ENCODE measurements at regions not wholly inside any gene's neighbourhood (a gene's known extent, or its start where the extent isn't known, plus 50 kb on each side); places are given as distances from the start of the nearest gene placed in this dataset.

DNA sequence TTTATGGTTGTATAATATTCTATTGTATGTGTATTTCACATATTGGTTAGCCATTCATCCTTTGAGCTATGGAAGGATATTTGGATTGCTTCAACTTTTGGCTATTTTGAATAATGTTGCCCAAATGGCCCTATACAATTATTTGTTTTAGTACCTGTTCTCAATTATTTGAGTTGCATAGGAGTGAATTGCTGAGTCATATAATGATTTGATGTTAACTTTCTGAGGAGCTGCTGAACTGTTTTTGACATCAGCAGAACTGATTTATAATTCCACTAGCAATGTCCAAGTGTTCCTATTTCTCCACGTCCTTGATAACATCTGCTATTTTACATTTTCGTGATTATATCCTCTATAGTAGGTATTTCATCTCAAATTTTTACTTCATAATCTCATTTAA is 839.9 kb downstream of the KCNT2 start:
- Histone ChIP-seq H3K27me3 (ENCODE audit: control insufficient read depth, insufficient read depth, low read length) (no peaks in the 10 kb centered on the region), H3K4me3 (ENCODE audit: low read depth, low read length) (no peak overlapping the region), H3K4me1 (ENCODE audit: control insufficient read depth, insufficient read depth, low read length) (no peaks in the 10 kb centered on the region), H3K9me3 (ENCODE audit: control insufficient read depth, insufficient read depth, low read length) (no peaks in the 10 kb centered on the region), H3K36me3 (ENCODE audit: control insufficient read depth, insufficient read depth, low read length) (no peaks in the 10 kb centered on the region), H3K9ac (ENCODE audit: low read depth, low read length) (no peak overlapping the region)

DNA sequence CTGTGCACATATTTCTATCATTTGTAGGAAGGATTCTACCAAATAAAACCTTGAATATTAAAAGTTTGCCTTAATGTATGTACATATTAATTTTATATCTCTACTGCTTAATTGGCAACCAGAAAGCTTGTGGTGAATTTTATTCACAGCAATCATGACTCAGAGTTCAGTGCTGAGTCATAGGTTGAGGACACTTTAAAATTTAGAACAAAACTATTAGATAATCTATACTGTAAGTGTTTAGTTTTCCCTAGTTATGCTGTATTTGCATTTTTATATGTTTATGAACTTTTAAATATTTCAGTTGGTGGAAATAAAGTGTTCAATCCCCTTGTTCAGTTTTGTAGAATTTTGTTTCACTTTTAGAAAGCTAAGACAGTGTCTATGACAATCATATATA is 841.5 kb downstream of the KCNT2 start:
- no peaks in the 10 kb centered on the region for H3K36me3 ChIP-seq (ENCODE audit: control insufficient read depth, insufficient read depth, low read length)

DNA sequence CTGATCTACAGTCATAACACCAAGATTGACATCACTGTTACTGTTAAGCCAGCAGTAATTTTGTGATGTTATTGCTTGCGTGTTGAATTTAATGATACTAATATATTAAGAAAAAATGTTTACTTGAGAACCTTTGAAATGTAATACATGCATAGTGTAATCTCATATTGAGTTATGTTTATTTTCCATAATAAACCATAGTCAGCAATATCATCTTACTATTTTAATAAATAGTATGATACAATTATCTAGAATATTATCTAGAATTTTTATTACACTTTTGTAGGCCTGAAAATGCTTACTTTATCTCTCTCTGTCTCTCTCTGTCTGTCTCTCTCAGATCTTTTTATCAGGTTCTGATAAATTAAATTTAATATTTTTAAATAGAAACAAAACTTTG is 843.1 kb downstream of the KCNT2 start:
- no peak overlapping the region for H3K9ac ChIP-seq (ENCODE audit: low read depth, low read length)
- H3K36me3 ChIP-seq (ENCODE audit: control insufficient read depth, insufficient read depth, low read length), result no peaks in the 10 kb centered on the region

More for the DNA sequence above, 841.5 kb downstream of the KCNT2 start:
- H3K9ac ChIP-seq (ENCODE audit: low read depth, low read length), result no peak overlapping the region
- H3K27me3 ChIP-seq (ENCODE audit: control insufficient read depth, insufficient read depth, low read length), result no peaks in the 10 kb centered on the region
- H3K4me1 ChIP-seq (ENCODE audit: control insufficient read depth, insufficient read depth, low read length), result no peaks in the 10 kb centered on the region
- H3K4me3 ChIP-seq (ENCODE audit: low read depth, low read length), result no peak overlapping the region
- no peaks in the 10 kb centered on the region for H3K9me3 ChIP-seq (ENCODE audit: control insufficient read depth, insufficient read depth, low read length)

DNA sequence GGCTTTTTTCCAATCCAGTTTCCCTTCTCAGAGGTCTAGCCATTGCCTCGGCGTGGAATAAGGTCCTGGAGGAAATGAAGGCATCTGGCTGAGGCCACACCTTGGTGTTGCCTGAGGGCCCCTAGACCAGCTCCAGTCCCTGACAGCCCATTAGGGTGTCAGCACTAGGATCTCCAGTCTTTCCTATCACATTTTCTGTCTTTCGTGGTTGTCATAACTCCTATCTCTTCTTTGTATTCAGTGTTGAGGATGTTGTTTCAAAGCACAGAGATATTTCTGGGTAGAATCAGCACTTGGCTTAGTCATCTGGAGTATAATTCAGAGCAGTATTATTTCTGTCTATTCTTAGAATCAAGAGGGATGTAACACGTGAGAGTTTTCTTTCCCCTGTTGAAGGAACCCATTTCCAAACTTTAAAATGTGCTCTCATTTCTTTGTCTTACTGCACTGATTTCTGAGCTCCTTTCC is 844.3 kb downstream of the KCNT2 start:
- no peak overlapping the region for H3K4me3 ChIP-seq (ENCODE audit: low read depth, low read length)
- H3K9me3 ChIP-seq (ENCODE audit: control insufficient read depth, insufficient read depth, low read length), result no peaks in the 10 kb centered on the region
- H3K4me1 ChIP-seq (ENCODE audit: control insufficient read depth, insufficient read depth, low read length), result no peaks in the 10 kb centered on the region
- no peaks in the 10 kb centered on the region for H3K27me3 ChIP-seq (ENCODE audit: control insufficient read depth, insufficient read depth, low read length)
- H3K9ac ChIP-seq (ENCODE audit: low read depth, low read length), result no peak overlapping the region
- no peaks in the 10 kb centered on the region for H3K36me3 ChIP-seq (ENCODE audit: control insufficient read depth, insufficient read depth, low read length)

More for the DNA sequence above, 843.1 kb downstream of the KCNT2 start:
- H3K9me3 ChIP-seq (ENCODE audit: control insufficient read depth, insufficient read depth, low read length), result no peaks in the 10 kb centered on the region
- H3K27me3 ChIP-seq (ENCODE audit: control insufficient read depth, insufficient read depth, low read length), result no peaks in the 10 kb centered on the region
- no peaks in the 10 kb centered on the region for H3K4me1 ChIP-seq (ENCODE audit: control insufficient read depth, insufficient read depth, low read length)
- H3K4me3 ChIP-seq (ENCODE audit: low read depth, low read length), result no peak overlapping the region

- Histone ChIP-seq H3K4me3 (ENCODE audit: low read depth, low read length) (no peak overlapping the region), H3K36me3 (ENCODE audit: control insufficient read depth, insufficient read depth, low read length) (no peaks in the 10 kb centered on the region), H3K4me1 (ENCODE audit: control insufficient read depth, insufficient read depth, low read length) (no peaks in the 10 kb centered on the region), H3K27me3 (ENCODE audit: control insufficient read depth, insufficient read depth, low read length) (no peaks in the 10 kb centered on the region), H3K9ac (ENCODE audit: low read depth, low read length) (no peak overlapping the region), H3K9me3 (ENCODE audit: control insufficient read depth, insufficient read depth, low read length) (no peaks in the 10 kb centered on the region)
Measured at GRCh38 chr1:195763146-195763906, 844.9 kb downstream of the KCNT2 start.

DNA sequence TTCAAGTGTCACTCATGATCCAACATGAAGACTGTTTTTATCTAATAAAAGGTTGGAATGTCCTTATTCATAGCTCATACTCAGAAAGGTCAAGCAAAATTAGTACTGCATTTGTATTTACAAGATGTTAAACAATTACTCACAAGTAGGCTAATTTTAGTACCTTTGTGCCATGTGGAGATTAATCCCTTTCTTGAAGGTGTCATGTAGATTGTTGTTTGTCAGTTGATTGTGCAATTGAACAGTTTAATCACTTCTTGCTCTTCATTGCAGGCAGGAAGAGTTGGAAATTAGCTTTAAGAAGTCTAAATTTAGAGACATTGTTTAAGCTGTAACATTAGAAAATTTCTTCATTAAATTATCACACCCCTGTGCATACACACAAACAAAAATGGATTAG is 847.1 kb downstream of the KCNT2 start:
- no peaks in the 10 kb centered on the region for H3K36me3 ChIP-seq (ENCODE audit: control insufficient read depth, insufficient read depth, low read length)
- H3K9ac ChIP-seq (ENCODE audit: low read depth, low read length), result no peak overlapping the region

GRCh38 chr1:195756109-195756508 is 852.1 kb downstream of the KCNT2 start:
- no peak overlapping the region for H3K9ac ChIP-seq (ENCODE audit: low read depth, low read length)
- H3K27me3 ChIP-seq (ENCODE audit: control insufficient read depth, insufficient read depth, low read length), result no peaks in the 10 kb centered on the region
- no peaks in the 10 kb centered on the region for H3K4me1 ChIP-seq (ENCODE audit: control insufficient read depth, insufficient read depth, low read length)

More for the DNA sequence above, 847.1 kb downstream of the KCNT2 start:
- H3K9me3 ChIP-seq (ENCODE audit: control insufficient read depth, insufficient read depth, low read length), result no peaks in the 10 kb centered on the region
- H3K4me3 ChIP-seq (ENCODE audit: low read depth, low read length), result no peak overlapping the region
- H3K4me1 ChIP-seq (ENCODE audit: control insufficient read depth, insufficient read depth, low read length), result no peaks in the 10 kb centered on the region
- H3K27me3 ChIP-seq (ENCODE audit: control insufficient read depth, insufficient read depth, low read length), result no peaks in the 10 kb centered on the region

GRCh38 chr1:195754874-195755273 is 853.4 kb downstream of the KCNT2 start:
- Histone ChIP-seq H3K4me1 (ENCODE audit: control insufficient read depth, insufficient read depth, low read length) (no peaks in the 10 kb centered on the region), H3K9me3 (ENCODE audit: control insufficient read depth, insufficient read depth, low read length) (no peaks in the 10 kb centered on the region), H3K4me3 (ENCODE audit: low read depth, low read length) (no peak overlapping the region), H3K36me3 (ENCODE audit: control insufficient read depth, insufficient read depth, low read length) (no peaks in the 10 kb centered on the region), H3K9ac (ENCODE audit: low read depth, low read length) (no peak overlapping the region), H3K27me3 (ENCODE audit: control insufficient read depth, insufficient read depth, low read length) (no peaks in the 10 kb centered on the region)

More at GRCh38 chr1:195756109-195756508, 852.1 kb downstream of the KCNT2 start:
- Histone ChIP-seq H3K9me3 (ENCODE audit: control insufficient read depth, insufficient read depth, low read length) (no peaks in the 10 kb centered on the region), H3K36me3 (ENCODE audit: control insufficient read depth, insufficient read depth, low read length) (no peaks in the 10 kb centered on the region), H3K4me3 (ENCODE audit: low read depth, low read length) (no peak overlapping the region)

- Histone ChIP-seq H3K27me3 (ENCODE audit: control insufficient read depth, insufficient read depth, low read length) (no peaks in the 10 kb centered on the region), H3K36me3 (ENCODE audit: control insufficient read depth, insufficient read depth, low read length) (no peaks in the 10 kb centered on the region), H3K9me3 (ENCODE audit: control insufficient read depth, insufficient read depth, low read length) (no peaks in the 10 kb centered on the region), H3K9ac (ENCODE audit: low read depth, low read length) (no peak overlapping the region), H3K4me1 (ENCODE audit: control insufficient read depth, insufficient read depth, low read length) (no peaks in the 10 kb centered on the region), H3K4me3 (ENCODE audit: low read depth, low read length) (no peak overlapping the region)
Measured at GRCh38 chr1:195754303-195754702, 853.9 kb downstream of the KCNT2 start.

GRCh38 chr1:195748969-195749368 is 859.3 kb downstream of the KCNT2 start:
- no peaks in the 10 kb centered on the region for H3K36me3 ChIP-seq (ENCODE audit: control insufficient read depth, insufficient read depth, low read length)
- H3K27me3 ChIP-seq (ENCODE audit: control insufficient read depth, insufficient read depth, low read length), result no peaks in the 10 kb centered on the region
- no peak overlapping the region for H3K4me3 ChIP-seq (ENCODE audit: low read depth, low read length)
- peaks cover 3% of the 10 kb centered on the region for H3K4me1 ChIP-seq (ENCODE audit: control insufficient read depth, insufficient read depth, low read length)
- H3K9me3 ChIP-seq (ENCODE audit: control insufficient read depth, insufficient read depth, low read length), result no peaks in the 10 kb centered on the region
- H3K9ac ChIP-seq (ENCODE audit: low read depth, low read length), result no peak overlapping the region

DNA sequence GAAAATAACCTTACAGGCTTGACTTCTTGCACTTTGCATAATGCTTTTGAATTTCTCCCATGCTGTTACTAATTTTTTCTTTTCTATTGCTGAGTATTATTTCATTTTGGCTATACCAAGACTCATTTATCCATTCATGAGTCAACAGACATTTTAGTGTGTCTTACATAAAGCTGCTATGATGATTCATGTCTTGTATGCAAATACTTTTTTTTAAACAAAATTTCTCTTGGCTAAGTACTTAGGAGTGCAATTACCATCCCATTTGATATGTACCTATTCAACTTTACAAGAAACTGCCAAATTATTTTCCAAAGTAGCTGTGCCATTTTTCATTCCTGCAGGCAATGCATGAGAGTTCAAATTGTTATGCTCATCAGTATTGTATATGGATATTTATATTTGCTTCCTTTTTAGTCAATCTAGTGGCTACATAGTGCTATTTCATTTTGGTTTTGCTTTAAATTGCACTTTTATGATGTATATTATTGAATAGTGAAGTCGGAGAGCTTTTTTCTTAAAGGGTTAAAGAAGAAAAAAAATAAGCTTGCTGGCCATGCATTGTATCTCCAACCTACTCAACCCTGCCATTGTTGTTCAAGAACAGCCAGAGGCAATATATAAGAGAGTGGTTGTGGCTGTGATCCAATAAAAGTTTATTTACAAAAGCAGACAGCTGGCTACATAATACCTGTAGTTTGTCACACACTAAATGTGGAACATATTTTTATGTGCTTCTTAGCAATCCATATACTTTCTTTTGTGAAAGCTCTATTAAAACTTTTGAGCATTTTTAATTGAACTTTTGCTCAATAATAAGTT is 862.8 kb downstream of the KCNT2 start:
- Histone ChIP-seq H3K36me3 (ENCODE audit: control insufficient read depth, insufficient read depth, low read length) (no peaks in the 10 kb centered on the region), H3K9ac (ENCODE audit: low read depth, low read length) (no peak overlapping the region), H3K4me3 (ENCODE audit: low read depth, low read length) (no peak overlapping the region), H3K9me3 (ENCODE audit: control insufficient read depth, insufficient read depth, low read length) (no peaks in the 10 kb centered on the region), H3K4me1 (ENCODE audit: control insufficient read depth, insufficient read depth, low read length) (peaks cover 16% of the 10 kb centered on the region), H3K27me3 (ENCODE audit: control insufficient read depth, insufficient read depth, low read length) (no peaks in the 10 kb centered on the region)

- Histone ChIP-seq H3K36me3 (ENCODE audit: control insufficient read depth, insufficient read depth, low read length) (no peaks in the 10 kb centered on the region), H3K9me3 (ENCODE audit: control insufficient read depth, insufficient read depth, low read length) (no peaks in the 10 kb centered on the region), H3K9ac (ENCODE audit: low read depth, low read length) (no peak overlapping the region), H3K4me3 (ENCODE audit: low read depth, low read length) (no peak overlapping the region), H3K27me3 (ENCODE audit: control insufficient read depth, insufficient read depth, low read length) (no peaks in the 10 kb centered on the region), H3K4me1 (ENCODE audit: control insufficient read depth, insufficient read depth, low read length) (peaks cover 16% of the 10 kb centered on the region)
Measured at GRCh38 chr1:195744256-195744655, 864.0 kb downstream of the KCNT2 start.

All from iPS-15b (cell line).